Breast epithelium (tissue), 4 donors: ENCODE measurements at regions not wholly inside any gene's neighbourhood (a gene's known extent, or its start where the extent isn't known, plus 50 kb on each side); places are given as distances from the start of the nearest gene placed in this dataset.

Source experiments
- DNase-seq, 2 donors: peaks; one replicate each; pipeline ENCODE4 v3.0.0-alpha.2; 2019; ENCODE audit warnings: low spot score in 2 of 2
- H3K27ac ChIP-seq, 2 donors: fragments of 200-600 bp; sonication (generic) in 1 of 2; one replicate each; pipeline ENCODE4 v1.5.1; 2016 to 2019; ENCODE audit warnings: mild to moderate bottlenecking in 1 of 2
- H3K27me3 ChIP-seq, 2 donors: fragments of 200-600 bp; sonication (generic) in 1 of 2; one replicate each; pipeline versions ENCODE4 v1.5.1 to v1.6.0; 2017 to 2019; ENCODE audit warnings: control low read depth in 1 of 2, mild to moderate bottlenecking in 1 of 2
- H3K36me3 ChIP-seq: fragments of 200-600 bp; one replicate; pipeline ENCODE4 v1.5.1; 2019
- H3K4me1 ChIP-seq, 2 donors: fragments of 200-600 bp; sonication (generic); one replicate each; pipeline ENCODE4 v1.5.1; 2016 to 2019; ENCODE audit warnings: control low read depth in 1 of 2
- H3K4me3 ChIP-seq, 3 donors: fragments of 200-600 bp; sonication (generic); 1 replicate in 2 of 3; 2 replicates in 1 of 3; pipeline ENCODE4 v1.5.1; 2016 to 2019; ENCODE audit warnings: mild to moderate bottlenecking in 3 of 3, moderate library complexity in 2 of 3
- H3K9me3 ChIP-seq, 2 donors: fragments of 200-600 bp; sonication (generic) in 1 of 2; one replicate each; pipeline ENCODE4 v1.5.1; 2016 to 2019; ENCODE audit warnings: control low read depth in 1 of 2
- CTCF ChIP-seq, 3 donors: fragments of 450-650 bp; IDR thresholded peaks; one replicate each; pipeline ENCODE4 v1.5.1; 2016 to 2017; ENCODE audit warnings: antibody characterized with exemption in 3 of 3, mild to moderate bottlenecking in 3 of 3, moderate library complexity in 3 of 3
- POLR2A ChIP-seq: fragments of 450-650 bp; IDR thresholded peaks from one replicate; pipeline ENCODE4 v1.6.1; 2016; ENCODE audit warnings: antibody characterized with exemption, mild to moderate bottlenecking, moderate library complexity
- POLR2AphosphoS5 ChIP-seq, 3 donors: sonication (generic); formaldehyde crosslinking; IDR thresholded peaks; one replicate each; pipeline ENCODE4 v1.6.1; 2017; ENCODE audit warnings: antibody characterized with exemption in 3 of 3
- intact Hi-C: fragments of 100-400 bp; cut with DNase I; formaldehyde crosslinking; loops from one replicate; pipeline ENCODE4 v1.15.1; 2023; ENCODE audit warnings: low total_unique reads

- intact Hi-C loops, result no loop called here
- no peak for TF ChIP-seq CTCF (IDR thresholded peaks at IDR 0.05)
- TF ChIP-seq POLR2AphosphoS5 (IDR thresholded peaks at IDR 0.05), result no peak
- TF ChIP-seq POLR2A, result no peak
- Histone ChIP-seq H3K36me3 (no peaks in the 10 kb centered on the region), H3K9me3 (peaks cover 0 to under 1% of the 10 kb centered on the region in 2 donors), H3K27me3 (no peaks in the 10 kb centered on the region), H3K27ac (no peak overlapping the region), H3K4me3 (no peak overlapping the region), H3K4me1 (no peaks in the 10 kb centered on the region)
- DNase-seq, result no peak
Observed at GRCh38 chr13:64314331-64314730, 2898.7 kb upstream of the PCDH20 start.

- Histone ChIP-seq H3K4me3 (no peak overlapping the region), H3K36me3 (no peaks in the 10 kb centered on the region), H3K27ac (no peak overlapping the region), H3K9me3 (no peaks in the 10 kb centered on the region), H3K27me3 (no peaks in the 10 kb centered on the region), H3K4me1 (no peaks in the 10 kb centered on the region)
- no peak for TF ChIP-seq POLR2A
- DNase-seq, result no peak
- intact Hi-C loops, result no loop called here
Observed at GRCh38 chr13:64311948-64312347, 2896.3 kb upstream of the PCDH20 start.

- Histone ChIP-seq H3K27ac (no peak overlapping the region), H3K4me1 (no peaks in the 10 kb centered on the region), H3K9me3 (no peaks in the 10 kb centered on the region), H3K36me3 (no peaks in the 10 kb centered on the region), H3K4me3 (no peak overlapping the region), H3K27me3 (no peaks in the 10 kb centered on the region)
- intact Hi-C loops, result no loop called here
- TF ChIP-seq POLR2A (no peak), POLR2AphosphoS5 (IDR thresholded peaks at IDR 0.05) (no peak), CTCF (IDR thresholded peaks at IDR 0.05) (no peak)
- no peak for DNase-seq
Observed at GRCh38 chr13:64311112-64311511, 2895.5 kb upstream of the PCDH20 start.

- no peaks in the 10 kb centered on the region for H3K36me3 ChIP-seq
- intact Hi-C loops, result no loop called here
- no peak overlapping the region for H3K27ac ChIP-seq
- no peak overlapping the region for H3K4me3 ChIP-seq
- no peaks in the 10 kb centered on the region for H3K27me3 ChIP-seq
- H3K9me3 ChIP-seq, result no peaks in the 10 kb centered on the region
- DNase-seq, result no peak
- no peaks in the 10 kb centered on the region for H3K4me1 ChIP-seq
- TF ChIP-seq CTCF (IDR thresholded peaks at IDR 0.05), result no peak
- TF ChIP-seq POLR2A, result no peak
- no peak for TF ChIP-seq POLR2AphosphoS5 (IDR thresholded peaks at IDR 0.05)
Observed at GRCh38 chr13:64305246-64305645, 2889.6 kb upstream of the PCDH20 start.

GRCh38 chr13:64300239-64300638 lies 2884.6 kb upstream of the PCDH20 start:
- Histone ChIP-seq H3K4me3 (no peak overlapping the region), H3K9me3 (no peaks in the 10 kb centered on the region), H3K4me1 (no peaks in the 10 kb centered on the region), H3K27me3 (no peaks in the 10 kb centered on the region), H3K27ac (no peak overlapping the region), H3K36me3 (no peaks in the 10 kb centered on the region)
- DNase-seq, result no peak
- TF ChIP-seq POLR2A (no peak), POLR2AphosphoS5 (IDR thresholded peaks at IDR 0.05) (no peak), CTCF (IDR thresholded peaks at IDR 0.05) (no peak)
- intact Hi-C loops, result no loop called here

GRCh38 chr13:64293923-64294322 lies 2878.3 kb upstream of the PCDH20 start:
- DNase-seq, result no peak
- H3K4me1 ChIP-seq, result no peaks in the 10 kb centered on the region
- H3K27me3 ChIP-seq, result no peaks in the 10 kb centered on the region
- H3K4me3 ChIP-seq, result no peak overlapping the region
- intact Hi-C loops, result no loop called here
- no peak overlapping the region for H3K27ac ChIP-seq
- TF ChIP-seq POLR2A (no peak), POLR2AphosphoS5 (IDR thresholded peaks at IDR 0.05) (no peak), CTCF (IDR thresholded peaks at IDR 0.05) (no peak)
- H3K36me3 ChIP-seq, result no peaks in the 10 kb centered on the region
- no peaks in the 10 kb centered on the region for H3K9me3 ChIP-seq
